GM12864 (cell line): ENCODE measurements at regions not wholly inside any gene's neighbourhood (a gene's known extent, or its start where the extent isn't known, plus 50 kb on each side); places are given as distances from the start of the nearest gene placed in this dataset.

Experiments used
- DNase-seq: peaks from one replicate; pipeline ENCODE4 v3.0.0-alpha.2; 2011; ENCODE audit warnings: low read depth
- H3K4me3 ChIP-seq: 2 replicates; pipeline ENCODE4 v1.5.1; 2011; ENCODE audit warnings: mild to moderate bottlenecking, low read depth, low read length, control low read depth
- CTCF ChIP-seq: IDR thresholded peaks from 2 replicates; pipeline ENCODE4 v1.5.1; 2011; ENCODE audit warnings: low read depth, mild to moderate bottlenecking, moderate library complexity, low read length, control low read depth, inconsistent platforms; ENCODE audit errors: missing control alignments

GRCh38 chrX:34227804-34228203 lies 95.7 kb upstream of the FAM47A start:
- no peak for TF ChIP-seq CTCF
- no peak overlapping the region for H3K4me3 ChIP-seq
- DNase-seq: no peak

DNA sequence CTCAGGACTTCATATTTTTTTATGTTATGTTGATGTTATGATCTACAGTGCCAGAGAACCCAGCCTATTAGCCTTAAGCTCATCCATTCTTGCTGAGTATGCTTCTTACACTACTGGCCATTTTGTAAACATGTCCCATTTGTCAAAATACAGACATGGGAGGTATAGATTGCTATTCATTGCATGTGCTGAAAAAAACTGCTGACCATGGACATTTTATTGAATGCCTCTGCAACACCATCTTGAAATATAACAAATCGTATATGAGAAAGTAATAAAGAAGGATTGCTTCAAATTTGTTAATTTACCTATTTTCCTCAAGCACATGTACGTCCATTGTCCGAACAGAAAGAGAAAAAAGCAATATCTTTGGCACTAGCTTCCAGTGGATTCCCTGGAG lies 91.5 kb upstream of the FAM47A start:
- no peak overlapping the region for H3K4me3 ChIP-seq
- no peak for DNase-seq
- TF ChIP-seq CTCF: no peak

GRCh38 chrX:34218063-34218462 lies 85.9 kb upstream of the FAM47A start:
- no peak for DNase-seq
- no peak overlapping the region for H3K4me3 ChIP-seq
- no peak for TF ChIP-seq CTCF

DNA sequence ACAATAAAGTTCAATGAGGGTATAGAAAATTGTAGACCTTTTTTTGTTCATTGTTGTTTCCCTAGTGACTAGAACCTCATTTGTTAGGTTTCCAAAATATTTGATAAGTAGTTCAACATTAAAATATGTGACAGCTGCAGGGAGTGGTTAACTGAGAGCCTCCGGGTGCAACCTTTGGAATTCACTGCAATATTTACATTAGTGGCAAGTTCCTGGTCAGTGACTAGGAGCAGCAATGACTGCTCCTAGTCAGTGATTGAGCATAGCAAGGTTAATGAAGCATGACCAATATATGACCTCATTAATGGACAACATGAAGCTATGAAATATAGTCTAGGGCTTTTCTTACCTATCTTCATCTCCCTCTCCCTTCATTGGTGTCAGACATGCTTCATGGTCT lies 65.8 kb upstream of the FAM47A start:
- DNase-seq: no peak
- no peak overlapping the region for H3K4me3 ChIP-seq
- TF ChIP-seq CTCF: no peak
